IPS DF 6.9 (cell line): ENCODE measurements at regions not wholly inside any gene's neighbourhood (a gene's known extent, or its start where the extent isn't known, plus 50 kb on each side); places are given as distances from the start of the nearest gene placed in this dataset.

ENCODE experiments used
- DNase-seq: peaks from one replicate; pipeline ENCODE4 v3.0.0-alpha.2; 2013; ENCODE audit warnings: low read depth, low spot score
- H3K27ac ChIP-seq: one replicate; pipeline ENCODE4 v1.5.1; 2013; ENCODE audit warnings: low read length, control low read depth
- H3K27me3 ChIP-seq: 2 replicates; pipeline ENCODE4 v1.6.1; 2013; ENCODE audit warnings: mild to moderate bottlenecking, low read length; ENCODE audit not compliant: control insufficient read depth, insufficient read depth
- H3K36me3 ChIP-seq: 2 replicates; pipeline ENCODE4 v1.6.1; 2013; ENCODE audit warnings: low read length; ENCODE audit not compliant: control insufficient read depth, insufficient read depth
- H3K4me1 ChIP-seq: 2 replicates; pipeline ENCODE4 v1.6.1; 2013; ENCODE audit warnings: low read length; ENCODE audit not compliant: control insufficient read depth, insufficient read depth
- H3K4me3 ChIP-seq: 2 replicates; pipeline ENCODE4 v1.5.1; 2013; ENCODE audit warnings: mild to moderate bottlenecking, low read length
- H3K9me3 ChIP-seq: 2 replicates; pipeline ENCODE4 v1.6.1; 2013; ENCODE audit warnings: low read length, inconsistent platforms; ENCODE audit not compliant: control insufficient read depth, insufficient read depth
- WGBS: extraction: QIAGEN DNeasy Blood & Tissue Kit; methylation state at CpG from one replicate; pipeline ENCODE4 v1.1.7; 2013; ENCODE audit warnings: mixed read lengths, missing lambda C conversion rate; ENCODE audit not compliant: insufficient read length, insufficient coverage; 5-methylcytosine and 5-hydroxymethylcytosine counted together

- no peaks in the 10 kb centered on the region for H3K36me3 ChIP-seq
- H3K27me3 ChIP-seq: no peaks in the 10 kb centered on the region
- H3K4me3 ChIP-seq: no peak overlapping the region
- WGBS: no CpG with 5 or more reads among the region's 3 CpGs
- H3K9me3 ChIP-seq: no peaks in the 10 kb centered on the region; the same call in 1 of the 2 replicates
- no peaks in the 10 kb centered on the region for H3K4me1 ChIP-seq
- DNase-seq: no peak
- H3K27ac ChIP-seq: no peak overlapping the region
These were observed 435.8 kb upstream of the EEF2KMT start for GRCh38 chr16:5533321-5533888.

GRCh38 chr16:5527817-5528216 lies 430.2 kb upstream of the EEF2KMT start:
- Histone ChIP-seq H3K4me3 (no peak overlapping the region), H3K27me3 (no peaks in the 10 kb centered on the region), H3K4me1 (no peaks in the 10 kb centered on the region), H3K27ac (no peak overlapping the region), H3K9me3 (no peaks in the 10 kb centered on the region), H3K36me3 (no peaks in the 10 kb centered on the region)
- no peak for DNase-seq
- WGBS: no CpG with 5 or more reads among the region's 5 CpGs

GRCh38 chr16:5526826-5527225 lies 429.2 kb upstream of the EEF2KMT start:
- no peaks in the 10 kb centered on the region for H3K36me3 ChIP-seq
- H3K27ac ChIP-seq: no peak overlapping the region
- no peaks in the 10 kb centered on the region for H3K27me3 ChIP-seq
- H3K4me3 ChIP-seq: no peak overlapping the region
- H3K9me3 ChIP-seq: no peaks in the 10 kb centered on the region
- no peaks in the 10 kb centered on the region for H3K4me1 ChIP-seq
- no peak for DNase-seq
- WGBS: no CpG with 5 or more reads among the region's 8 CpGs

- no peak overlapping the region for H3K4me3 ChIP-seq
These were observed 426.2 kb upstream of the EEF2KMT start for GRCh38 chr16:5523829-5524228.

GRCh38 chr16:5516115-5516514 lies 418.5 kb upstream of the EEF2KMT start:
- Histone ChIP-seq H3K36me3 (no peaks in the 10 kb centered on the region), H3K9me3 (no peaks in the 10 kb centered on the region), H3K27me3 (no peaks in the 10 kb centered on the region), H3K27ac (no peak overlapping the region), H3K4me1 (no peaks in the 10 kb centered on the region), H3K4me3 (no peak overlapping the region)
- no peak for DNase-seq

More at GRCh38 chr16:5523829-5524228, 426.2 kb upstream of the EEF2KMT start:
- no peaks in the 10 kb centered on the region for H3K4me1 ChIP-seq
- no peaks in the 10 kb centered on the region for H3K36me3 ChIP-seq
- no CpG with 5 or more reads among the region's 10 CpGs for WGBS
- DNase-seq: no peak
- H3K27me3 ChIP-seq: no peaks in the 10 kb centered on the region
- H3K27ac ChIP-seq: no peak overlapping the region
- no peaks in the 10 kb centered on the region for H3K9me3 ChIP-seq

GRCh38 chr16:5512014-5512413 lies 414.4 kb upstream of the EEF2KMT start:
- no peaks in the 10 kb centered on the region for H3K36me3 ChIP-seq
- no peaks in the 10 kb centered on the region for H3K4me1 ChIP-seq
- DNase-seq: no peak
- H3K27ac ChIP-seq: no peak overlapping the region
- H3K4me3 ChIP-seq: no peak overlapping the region
- WGBS: no CpG with 5 or more reads among the region's 4 CpGs
- no peaks in the 10 kb centered on the region for H3K27me3 ChIP-seq
- no peaks in the 10 kb centered on the region for H3K9me3 ChIP-seq

GRCh38 chr16:5510819-5511370 lies 413.3 kb upstream of the EEF2KMT start:
- DNase-seq: no peak
- Histone ChIP-seq H3K4me3 (no peak overlapping the region), H3K36me3 (no peaks in the 10 kb centered on the region), H3K9me3 (no peaks in the 10 kb centered on the region), H3K27ac (no peak overlapping the region), H3K4me1 (no peaks in the 10 kb centered on the region), H3K27me3 (no peaks in the 10 kb centered on the region)
- no CpG with 5 or more reads among the region's 5 CpGs for WGBS

GRCh38 chr16:5509794-5510193 lies 412.2 kb upstream of the EEF2KMT start:
- Histone ChIP-seq H3K27ac (no peak overlapping the region), H3K9me3 (no peaks in the 10 kb centered on the region), H3K36me3 (no peaks in the 10 kb centered on the region), H3K4me3 (no peak overlapping the region), H3K4me1 (no peaks in the 10 kb centered on the region), H3K27me3 (no peaks in the 10 kb centered on the region)
- WGBS: no CpG with 5 or more reads among the region's 9 CpGs
- DNase-seq: no peak

- no peaks in the 10 kb centered on the region for H3K36me3 ChIP-seq
- no peaks in the 10 kb centered on the region for H3K4me1 ChIP-seq
- WGBS: no CpG with 5 or more reads among the region's 7 CpGs
- no peak overlapping the region for H3K4me3 ChIP-seq
- DNase-seq: no peak
- no peaks in the 10 kb centered on the region for H3K9me3 ChIP-seq
- no peaks in the 10 kb centered on the region for H3K27me3 ChIP-seq
- no peak overlapping the region for H3K27ac ChIP-seq
These were observed 411.7 kb upstream of the EEF2KMT start for GRCh38 chr16:5509336-5509735.

- H3K27me3 ChIP-seq: no peaks in the 10 kb centered on the region
- H3K4me3 ChIP-seq: no peak overlapping the region
- DNase-seq: no peak
- WGBS: no CpG with 5 or more reads among the region's 6 CpGs
- H3K4me1 ChIP-seq: no peaks in the 10 kb centered on the region
- no peak overlapping the region for H3K27ac ChIP-seq
- no peaks in the 10 kb centered on the region for H3K9me3 ChIP-seq
- no peaks in the 10 kb centered on the region for H3K36me3 ChIP-seq
These were observed 410.8 kb upstream of the EEF2KMT start for GRCh38 chr16:5508371-5508770.

- Histone ChIP-seq H3K27me3 (no peaks in the 10 kb centered on the region), H3K27ac (no peak overlapping the region), H3K36me3 (no peaks in the 10 kb centered on the region), H3K4me3 (no peak overlapping the region), H3K9me3 (no peaks in the 10 kb centered on the region), H3K4me1 (no peaks in the 10 kb centered on the region)
- DNase-seq: no peak
- WGBS: no CpG with 5 or more reads among the region's 7 CpGs
These were observed 408.4 kb upstream of the EEF2KMT start for GRCh38 chr16:5506021-5506420.
